ENCODE measurements at regions not wholly inside any gene's neighbourhood (a gene's known extent, or its start where the extent isn't known, plus 50 kb on each side); places are given as distances from the start of the nearest gene placed in this dataset.
"Not testable (repeated sequence)": the region's sequence is repeated elsewhere in the genome, so short reads cannot be mapped to it uniquely, and the experiment has no call there.

GRCh38 chr11:35046681-35047080 lies 92.3 kb upstream of the CD44 start:
- no peak for DNase-seq (ENCODE audit: low spot score)

- DNase-seq (ENCODE audit: low spot score): no peak
Observed at GRCh38 chr11:35047179-35047578, 91.8 kb upstream of the CD44 start.

DNA sequence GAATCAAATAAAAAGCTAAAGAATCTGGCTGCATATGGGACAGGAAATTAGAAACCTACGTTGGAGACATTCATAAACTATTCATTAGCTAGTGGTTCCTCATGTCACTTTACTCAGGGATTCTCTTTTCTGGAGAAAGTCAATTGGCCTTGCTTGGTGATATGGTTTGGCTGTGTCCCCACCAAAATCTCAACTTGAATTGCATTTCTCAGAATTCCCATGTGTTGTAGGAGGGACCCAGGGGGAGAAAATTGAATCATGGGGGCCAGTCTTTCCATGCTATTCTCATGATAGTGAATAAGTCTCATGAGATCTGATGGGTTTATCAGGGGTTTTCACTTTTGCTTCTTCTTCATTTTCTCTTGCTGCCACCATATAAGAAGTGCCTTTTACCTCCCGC lies 91.2 kb upstream of the CD44 start:
- DNase-seq (ENCODE audit: low spot score): no peak

- not testable (repeated sequence) for DNase-seq (ENCODE audit: low spot score)
Observed at GRCh38 chr11:35048346-35048745, 90.6 kb upstream of the CD44 start.

DNA sequence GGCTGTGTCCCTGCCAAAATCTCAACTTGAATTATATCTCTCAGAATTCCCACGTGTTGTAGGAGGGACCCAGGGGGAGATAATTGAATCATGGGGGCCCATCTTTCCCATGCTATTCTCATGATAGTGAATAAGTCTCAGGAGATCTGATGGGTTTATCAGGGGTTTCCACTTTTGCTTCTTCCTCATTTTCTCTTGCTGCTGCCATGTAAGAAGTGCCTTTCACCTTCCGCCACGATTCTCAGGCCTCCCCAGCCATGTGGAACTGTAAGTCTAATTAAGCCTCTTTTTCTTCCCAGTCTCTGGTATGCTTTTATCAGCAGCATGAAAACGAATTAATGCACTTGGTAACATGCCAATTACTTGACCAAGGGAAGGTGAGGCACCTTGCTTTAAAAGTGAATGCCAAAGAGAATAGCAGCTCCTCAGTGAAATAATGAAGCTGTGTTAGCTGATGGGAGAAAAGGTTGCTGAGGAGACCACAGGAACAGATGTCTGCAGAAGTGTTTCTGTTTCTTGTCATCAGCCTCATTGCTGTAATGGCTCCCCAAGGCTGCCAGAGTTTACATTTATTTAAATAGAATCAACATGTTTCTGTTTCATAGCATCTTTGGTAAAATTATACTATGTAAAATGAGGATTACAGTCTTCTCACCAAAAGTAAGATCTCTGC lies 89.0 kb upstream of the CD44 start:
- DNase-seq (ENCODE audit: low spot score): no peak

GRCh38 chr11:35050541-35050995 lies 88.4 kb upstream of the CD44 start:
- DNase-seq (ENCODE audit: low spot score): no peak

DNA sequence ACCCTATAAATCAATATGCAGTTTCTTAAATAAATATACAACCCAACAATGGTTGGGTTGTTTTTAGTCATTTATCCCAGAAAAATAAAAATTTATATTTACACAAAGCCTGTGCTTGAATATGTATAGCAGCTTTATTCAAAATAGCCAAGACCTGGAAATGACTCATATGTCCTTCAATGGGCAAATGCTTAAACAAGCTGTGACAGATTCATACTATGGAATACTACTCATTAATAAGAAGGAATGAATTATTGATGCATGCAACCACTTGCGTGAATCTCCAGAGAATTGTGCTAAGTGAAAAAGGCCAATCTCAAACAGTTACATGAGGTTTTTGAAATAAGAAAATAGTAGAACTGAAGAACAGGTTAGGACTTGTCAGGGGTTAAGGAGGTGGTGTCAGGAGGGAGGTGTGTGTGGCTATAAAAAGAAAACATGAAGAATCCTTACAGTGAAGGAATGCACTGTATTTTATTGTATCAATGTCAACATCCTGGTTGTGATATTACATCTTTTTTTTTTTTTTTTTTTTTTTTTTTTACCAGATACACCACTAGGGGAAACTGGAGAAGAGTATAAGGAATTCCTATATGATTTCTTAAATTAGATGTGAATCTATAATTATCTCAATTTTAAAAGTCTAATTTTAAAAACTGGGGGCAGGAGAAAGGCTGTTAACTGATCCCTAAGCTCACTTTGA lies 82.4 kb upstream of the CD44 start:
- peak; percentile 54 for DNase-seq (ENCODE audit: low spot score)

DNA sequence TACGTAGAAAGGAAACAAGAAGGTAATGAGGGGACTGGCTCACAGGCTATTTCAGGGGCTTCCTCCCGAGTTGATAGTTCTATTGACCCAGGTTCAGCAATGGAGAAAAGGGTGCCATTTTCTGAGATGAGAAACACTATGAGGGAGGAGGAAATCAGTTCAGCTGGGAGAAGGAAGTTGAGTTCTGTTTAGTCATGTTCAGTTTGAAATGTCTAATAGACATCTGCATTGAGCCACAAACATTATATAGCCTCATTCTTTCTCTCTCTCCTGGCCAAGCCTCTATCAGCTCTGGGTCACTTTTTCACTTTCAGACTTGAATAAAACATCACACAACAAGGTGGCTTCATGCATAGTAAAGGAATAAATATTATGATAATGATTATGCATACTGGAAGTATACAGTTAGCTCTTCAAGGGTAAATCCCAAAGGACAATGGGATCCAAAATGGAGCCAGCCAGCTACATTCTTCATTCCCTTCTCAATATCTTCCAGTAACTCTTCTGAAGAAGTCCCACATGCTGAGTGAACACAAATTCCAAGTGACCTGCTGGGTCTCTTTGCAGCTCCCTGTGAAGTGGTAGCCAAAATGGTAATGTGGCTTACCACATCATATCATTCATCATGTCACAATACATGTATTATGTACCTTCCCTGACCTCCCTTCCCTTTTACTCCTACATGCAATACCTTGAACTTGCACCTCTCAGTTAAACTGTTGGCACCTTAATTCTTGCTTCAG lies 80.9 kb upstream of the CD44 start:
- no peak for DNase-seq (ENCODE audit: low spot score)

DNA sequence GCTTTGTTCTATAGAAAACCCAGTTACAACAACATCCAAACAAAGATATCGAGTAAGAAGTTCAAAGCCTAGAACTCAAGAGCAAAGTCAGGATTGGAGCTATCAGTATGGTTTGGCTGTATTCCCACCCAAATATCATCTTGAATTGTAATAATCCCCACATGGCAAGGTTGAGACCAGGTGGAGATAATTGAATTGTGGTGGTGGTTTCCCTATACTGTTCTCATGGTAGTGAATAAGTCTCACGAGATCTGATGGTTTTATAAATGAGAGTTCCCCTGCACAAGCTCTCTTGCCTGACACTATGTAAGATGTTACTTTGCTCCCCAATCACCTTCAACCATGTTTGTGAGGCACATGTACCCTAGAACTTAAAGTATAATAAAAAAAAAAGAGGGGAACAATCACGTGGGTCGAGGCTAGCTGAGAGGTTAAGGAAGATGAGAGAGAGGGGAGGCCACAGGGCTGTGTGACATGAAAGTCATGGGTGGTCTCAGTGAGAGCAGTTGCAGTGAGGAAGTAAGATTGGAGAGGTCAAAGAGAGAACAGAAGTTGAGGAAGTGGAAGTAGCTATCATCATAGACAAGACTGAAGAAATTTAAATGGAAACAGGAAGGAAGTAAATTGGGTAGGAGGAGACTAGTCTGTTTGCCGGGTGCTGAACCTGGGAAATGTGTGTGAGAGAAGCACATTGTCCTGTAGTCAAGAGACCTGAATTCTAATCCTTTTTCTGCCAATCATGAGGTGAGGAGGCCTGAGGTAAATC lies 80.1 kb upstream of the CD44 start:
- no peak for DNase-seq (ENCODE audit: low spot score)

DNA sequence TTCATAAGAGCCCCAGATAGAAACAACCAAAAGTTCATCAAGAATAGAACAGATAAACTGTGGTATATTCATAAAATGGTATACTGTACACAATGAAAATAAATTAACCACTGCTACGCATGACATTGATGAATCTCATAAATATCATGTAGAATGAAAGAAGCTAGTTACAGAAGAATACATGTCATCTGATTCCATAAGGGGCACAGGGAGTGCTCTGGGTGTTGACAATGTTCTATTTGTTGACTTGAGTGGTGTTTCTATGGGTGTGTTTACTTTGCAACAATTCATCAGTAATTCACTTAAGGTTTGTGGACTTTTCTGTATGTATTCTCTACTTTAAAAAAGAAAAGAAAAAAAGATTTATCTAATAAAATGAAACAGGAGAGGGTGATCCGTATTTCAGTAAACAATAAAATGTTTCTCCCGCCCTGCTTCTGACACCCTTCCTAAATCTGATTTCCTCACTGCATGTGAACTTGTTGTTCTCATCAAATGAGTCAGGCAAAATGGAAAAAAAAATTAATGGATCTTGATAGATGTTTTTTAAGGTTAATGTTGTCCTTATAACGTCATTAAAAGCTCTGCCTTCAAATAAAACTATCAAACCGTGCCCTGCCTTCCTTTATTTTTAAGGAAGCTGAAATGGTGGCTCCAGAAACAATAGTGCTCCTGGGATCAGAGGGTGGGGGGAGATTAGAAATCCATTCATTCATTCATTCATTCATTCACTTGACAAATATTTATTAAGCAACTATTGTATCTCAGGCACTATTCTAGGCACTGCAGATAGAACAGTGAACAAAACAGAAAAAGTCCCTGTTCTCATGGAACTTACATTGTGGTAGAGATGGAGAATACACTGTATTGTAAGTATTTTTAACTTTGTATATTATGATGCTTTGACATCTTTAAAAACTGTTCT lies 77.2 kb upstream of the CD44 start:
- DNase-seq (ENCODE audit: low spot score): peak; percentile 82

DNA sequence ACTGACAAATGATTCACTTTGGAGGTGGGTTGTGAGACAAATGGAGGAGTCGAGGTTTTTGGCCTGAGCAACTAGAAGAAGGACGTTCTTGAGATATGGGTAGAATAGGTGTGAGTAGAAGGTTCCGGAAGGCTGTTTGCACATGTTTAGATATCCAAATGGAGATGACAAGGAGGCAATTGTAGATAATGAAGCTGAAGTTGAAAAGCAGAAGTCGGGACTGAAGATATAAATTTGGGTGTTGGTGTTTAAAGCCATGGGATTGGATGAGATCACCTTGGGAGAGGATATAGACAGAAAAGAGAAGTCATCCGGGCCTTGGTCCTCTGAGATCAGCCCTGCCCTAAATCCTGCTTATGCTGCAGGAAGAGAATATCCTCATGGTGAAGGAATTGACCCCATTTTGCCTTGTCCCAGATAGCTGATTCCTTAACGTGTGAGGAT lies 75.5 kb upstream of the CD44 start:
- no peak for DNase-seq (ENCODE audit: low spot score)

- DNase-seq (ENCODE audit: low spot score): no peak
Observed at GRCh38 chr11:35064114-35064800, 74.7 kb upstream of the CD44 start.

DNA sequence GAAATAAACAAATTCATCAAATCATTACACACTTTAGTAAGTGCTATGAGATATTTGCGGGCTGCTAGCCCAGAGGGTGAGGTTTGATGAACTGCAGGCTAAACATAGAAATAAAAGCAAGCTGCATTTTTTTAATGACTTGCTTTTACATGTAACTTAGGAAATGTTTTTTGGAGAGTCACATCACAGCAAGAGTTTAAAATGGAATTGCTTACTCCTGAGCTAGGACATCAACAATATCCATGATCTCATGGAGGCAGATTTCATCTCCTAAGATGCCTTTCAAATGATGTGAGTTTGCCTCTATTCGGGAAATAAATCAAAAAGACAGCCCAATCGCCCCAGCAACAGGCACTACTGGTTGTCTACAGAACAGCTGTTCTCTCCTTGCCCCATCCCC lies 73.4 kb upstream of the CD44 start:
- DNase-seq (ENCODE audit: low spot score): no peak

GRCh38 chr11:35066030-35066429 lies 72.9 kb upstream of the CD44 start:
- DNase-seq (ENCODE audit: low spot score): no peak

DNA sequence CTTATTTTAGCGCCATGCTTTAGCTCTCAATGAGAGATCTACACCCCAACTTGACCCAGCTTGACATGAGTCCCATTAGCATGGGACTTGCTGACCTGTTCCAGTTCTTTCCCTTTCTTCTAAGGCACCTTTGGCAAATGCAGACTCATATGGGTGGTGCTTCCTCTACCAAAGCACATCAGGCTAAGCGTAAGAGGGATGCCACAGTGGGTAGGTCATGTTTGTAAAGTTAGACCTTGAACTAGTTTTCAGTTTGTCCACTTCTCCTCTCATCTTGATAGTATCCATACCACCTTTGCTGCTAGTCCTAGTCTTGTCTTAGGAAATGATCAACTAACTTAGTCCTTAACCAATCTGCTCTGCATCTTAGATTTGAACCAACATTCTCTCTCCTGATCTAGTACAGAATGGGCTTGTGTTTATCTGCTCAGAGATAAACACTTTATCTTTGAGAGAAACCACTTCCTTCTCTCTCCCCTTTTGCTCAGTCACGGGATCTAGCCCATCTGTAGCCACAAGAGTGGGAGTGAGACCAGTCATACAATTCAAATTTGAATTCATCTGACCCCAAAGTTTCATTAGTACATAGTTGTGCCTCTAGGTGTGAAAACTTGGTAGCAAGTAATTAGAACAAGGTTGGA lies 72.1 kb upstream of the CD44 start:
- DNase-seq (ENCODE audit: low spot score): no peak

DNA sequence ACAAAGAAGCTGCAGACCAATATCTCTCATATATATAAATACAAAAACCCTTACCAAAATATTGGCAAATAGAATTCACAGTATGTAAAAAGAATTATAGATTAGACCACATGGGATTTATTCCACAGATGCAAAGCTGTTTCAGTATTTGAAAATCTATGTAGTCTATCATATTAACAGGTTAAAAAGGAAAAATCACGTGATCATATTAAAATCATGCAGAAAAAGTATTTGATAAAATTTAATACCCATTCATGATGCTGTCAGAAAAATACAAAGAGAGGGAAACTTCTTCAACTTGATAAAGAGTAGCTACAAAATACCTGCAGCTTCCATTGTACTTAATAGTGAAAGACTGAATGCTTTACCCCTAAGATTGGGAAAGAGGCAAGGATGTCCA lies 67.2 kb upstream of the CD44 start:
- DNase-seq (ENCODE audit: low spot score): no peak

DNA sequence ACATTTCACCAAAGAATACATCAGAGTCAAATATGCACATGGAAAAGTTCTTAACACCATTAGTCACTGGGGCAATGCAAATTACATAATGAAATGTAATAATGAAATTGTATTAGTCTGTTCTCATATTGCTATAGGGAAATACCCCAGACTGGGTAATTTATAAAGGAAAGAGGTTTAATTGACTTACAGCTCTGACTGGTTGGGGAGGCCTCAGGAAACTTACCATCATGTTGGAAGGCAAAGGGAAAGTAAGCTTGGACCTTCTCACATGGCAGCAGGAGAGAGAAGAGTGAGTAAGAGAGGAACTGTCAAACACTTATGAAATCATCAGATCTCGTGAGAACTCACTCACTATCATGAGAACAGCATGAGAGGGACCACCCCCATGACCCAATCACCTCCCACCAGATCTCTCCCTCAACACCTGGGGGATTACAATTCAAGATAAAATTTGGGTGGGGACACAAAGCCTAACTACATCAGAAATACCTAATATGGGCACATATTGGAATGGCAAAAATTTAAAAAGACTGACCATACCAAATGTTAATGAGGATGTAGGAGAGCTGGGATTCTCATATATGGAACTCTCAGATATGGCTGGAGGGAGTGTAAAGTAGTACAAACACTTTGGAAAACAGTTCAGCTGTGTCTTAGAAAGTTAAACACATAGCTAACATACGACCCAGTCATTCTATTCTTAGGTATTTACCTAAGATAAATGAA lies 65.1 kb upstream of the CD44 start:
- DNase-seq (ENCODE audit: low spot score): no peak

DNA sequence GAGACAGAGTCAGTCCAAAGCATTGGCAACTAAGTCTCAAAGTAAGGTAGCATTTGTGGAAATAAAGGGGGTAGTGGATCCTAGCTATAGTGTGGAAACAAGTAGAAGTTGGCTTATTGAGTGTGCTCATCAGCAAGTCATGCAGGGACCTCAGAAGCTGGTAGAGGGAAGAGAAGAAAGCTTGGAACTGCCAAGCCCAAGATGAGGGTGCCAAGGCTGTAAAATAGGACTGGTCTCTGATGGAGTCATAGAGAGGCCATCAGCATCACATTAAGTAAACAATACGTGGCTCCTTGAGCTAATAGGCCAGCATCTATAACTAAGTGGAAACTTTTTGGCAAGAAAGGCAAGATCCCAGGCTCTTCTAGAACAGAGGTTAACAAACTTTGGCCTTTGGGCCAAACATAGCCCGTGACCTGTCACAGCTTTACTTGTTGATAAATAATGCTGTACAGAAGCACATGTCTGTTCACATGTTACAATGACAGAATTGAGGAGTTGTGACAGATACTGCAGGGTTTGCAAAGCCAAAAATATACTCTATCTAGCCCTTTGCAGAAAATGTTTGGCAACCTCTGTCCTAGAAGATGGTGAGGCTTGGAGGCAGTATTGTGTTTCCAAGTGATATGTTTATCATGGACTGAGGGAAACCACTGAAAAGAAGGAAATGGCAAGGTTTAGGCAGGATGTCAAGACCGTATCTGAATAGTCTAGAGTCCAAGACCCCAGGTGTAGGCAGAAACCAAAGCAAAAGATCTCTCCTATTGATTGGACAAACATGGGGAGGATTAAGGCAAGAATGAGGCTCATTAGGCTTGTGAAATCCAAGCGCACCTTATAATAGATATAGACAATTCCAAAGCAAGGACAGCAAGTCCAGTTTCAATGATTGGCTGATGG lies 62.5 kb upstream of the CD44 start:
- DNase-seq (ENCODE audit: low spot score): no peak

Data from COLO829 (cell line).